Effector memory CD4-positive, alpha-beta T cell (primary cell): ENCODE measurements at regions not wholly inside any gene's neighbourhood (a gene's known extent, or its start where the extent isn't known, plus 50 kb on each side); places are given as distances from the start of the nearest gene placed in this dataset.
"Not testable (repeated sequence)": the region's sequence is repeated elsewhere in the genome, so short reads cannot be mapped to it uniquely, and the experiment has no call there.

ENCODE experiments used
- DNase-seq, 3 donors: peaks; one replicate each; pipeline ENCODE4 v3.0.0-alpha.2; 2020
- H3K27ac ChIP-seq: 2 replicates; pipeline ENCODE4 v1.7.0; 2013; ENCODE audit warnings: mild to moderate bottlenecking, low read length, moderate library complexity; ENCODE audit not compliant: insufficient read depth, poor library complexity, severe bottlenecking
- H3K27me3 ChIP-seq: replicated peaks from 2 replicates; pipeline ENCODE4 v1.7.0; 2013; ENCODE audit warnings: mild to moderate bottlenecking, low read length; ENCODE audit not compliant: insufficient read depth, control insufficient read depth, poor library complexity, severe bottlenecking
- H3K36me3 ChIP-seq: 2 replicates; pipeline ENCODE4 v1.7.0; 2013; ENCODE audit warnings: mild to moderate bottlenecking, low read length, moderate library complexity; ENCODE audit not compliant: control insufficient read depth, insufficient read depth
- H3K4me1 ChIP-seq: 2 replicates; pipeline ENCODE4 v1.7.0; 2013; ENCODE audit warnings: low read length, mild to moderate bottlenecking; ENCODE audit not compliant: control insufficient read depth, insufficient read depth, poor library complexity, severe bottlenecking
- H3K4me3 ChIP-seq: 2 replicates; pipeline ENCODE4 v1.7.0; 2013; ENCODE audit warnings: low read length, low read depth, mild to moderate bottlenecking; ENCODE audit not compliant: insufficient read depth, poor library complexity, severe bottlenecking
- H3K9me3 ChIP-seq: 2 replicates; pipeline ENCODE4 v1.7.0; 2013; ENCODE audit warnings: mild to moderate bottlenecking, low read length, moderate library complexity; ENCODE audit not compliant: control insufficient read depth

GRCh38 chr10:33092596-33092995 lies 134.6 kb upstream of the ITGB1 start:
- Histone ChIP-seq H3K4me1 (no peaks in the 10 kb centered on the region), H3K27ac (no peak overlapping the region), H3K4me3 (no peak overlapping the region), H3K36me3 (no peaks in the 10 kb centered on the region), H3K27me3 (no peaks in the 10 kb centered on the region), H3K9me3 (peaks cover 10% of the 10 kb centered on the region)
- DNase-seq = no peak

DNA sequence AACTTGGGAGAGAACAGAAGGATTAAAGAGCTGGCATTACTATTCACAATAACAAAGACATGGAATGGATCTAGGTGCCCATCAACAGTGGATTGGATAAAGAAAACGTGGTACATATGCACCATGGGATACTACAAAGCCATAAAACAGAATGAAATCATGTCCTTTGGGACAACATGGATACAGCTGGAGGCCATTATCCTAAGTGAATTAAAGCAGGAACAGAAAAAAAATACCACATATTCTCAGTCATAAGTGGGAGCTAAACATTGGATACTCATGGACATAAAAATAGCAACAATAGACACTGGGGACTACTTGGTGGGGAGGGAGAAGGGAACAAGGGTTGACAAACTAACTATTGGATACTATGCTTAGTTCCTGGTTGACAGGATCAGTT lies 133.2 kb upstream of the ITGB1 start:
- H3K27ac ChIP-seq = no peak overlapping the region
- H3K27me3 ChIP-seq = no peaks in the 10 kb centered on the region
- DNase-seq = no peak
- H3K4me3 ChIP-seq = no peak overlapping the region
- H3K4me1 ChIP-seq = peaks cover 1% of the 10 kb centered on the region
- peaks cover 10% of the 10 kb centered on the region for H3K9me3 ChIP-seq
- no peaks in the 10 kb centered on the region for H3K36me3 ChIP-seq

GRCh38 chr10:33088990-33089389 lies 131.0 kb upstream of the ITGB1 start:
- Histone ChIP-seq H3K27me3 (no peaks in the 10 kb centered on the region), H3K27ac (no peak overlapping the region), H3K9me3 (peaks cover 1% of the 10 kb centered on the region), H3K4me3 (no peak overlapping the region), H3K4me1 (peaks cover 10% of the 10 kb centered on the region), H3K36me3 (no peaks in the 10 kb centered on the region)
- no peak for DNase-seq

- DNase-seq = no peak
- peak overlapping the region; percentile 47 for H3K27ac ChIP-seq
These were observed 129.9 kb upstream of the ITGB1 start for GRCh38 chr10:33087922-33088321.

DNA sequence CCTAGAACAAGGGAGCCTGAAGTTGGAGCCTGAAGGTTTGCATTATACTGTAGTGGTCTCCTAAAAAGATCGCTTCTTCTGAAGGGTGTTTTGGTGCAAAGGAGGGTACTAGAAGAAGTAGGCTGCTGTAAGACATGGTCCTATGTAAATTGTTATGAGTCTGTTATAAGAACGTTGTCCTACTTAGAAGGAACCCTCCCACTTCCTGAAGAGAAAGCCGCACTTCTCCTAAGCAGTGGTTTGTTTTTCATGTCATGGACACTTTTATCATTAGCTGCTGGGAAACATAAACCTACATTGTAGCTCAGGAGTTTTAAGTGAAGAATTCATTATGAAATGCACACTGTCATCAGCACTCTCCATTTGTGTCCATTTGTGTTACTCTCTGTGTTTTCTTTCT lies 129.1 kb upstream of the ITGB1 start:
- H3K4me1 ChIP-seq = peaks cover 10% of the 10 kb centered on the region
- no peak for DNase-seq
- no peaks in the 10 kb centered on the region for H3K27me3 ChIP-seq
- peak overlapping the region; percentile 47 for H3K27ac ChIP-seq
- no peaks in the 10 kb centered on the region for H3K36me3 ChIP-seq
- H3K9me3 ChIP-seq = no peaks in the 10 kb centered on the region
- peak overlapping the region; percentile 23 for H3K4me3 ChIP-seq

More at GRCh38 chr10:33087922-33088321, 129.9 kb upstream of the ITGB1 start:
- Histone ChIP-seq H3K4me1 (peaks cover 10% of the 10 kb centered on the region), H3K27me3 (no peaks in the 10 kb centered on the region), H3K9me3 (no peaks in the 10 kb centered on the region), H3K4me3 (no peak overlapping the region), H3K36me3 (no peaks in the 10 kb centered on the region)

DNA sequence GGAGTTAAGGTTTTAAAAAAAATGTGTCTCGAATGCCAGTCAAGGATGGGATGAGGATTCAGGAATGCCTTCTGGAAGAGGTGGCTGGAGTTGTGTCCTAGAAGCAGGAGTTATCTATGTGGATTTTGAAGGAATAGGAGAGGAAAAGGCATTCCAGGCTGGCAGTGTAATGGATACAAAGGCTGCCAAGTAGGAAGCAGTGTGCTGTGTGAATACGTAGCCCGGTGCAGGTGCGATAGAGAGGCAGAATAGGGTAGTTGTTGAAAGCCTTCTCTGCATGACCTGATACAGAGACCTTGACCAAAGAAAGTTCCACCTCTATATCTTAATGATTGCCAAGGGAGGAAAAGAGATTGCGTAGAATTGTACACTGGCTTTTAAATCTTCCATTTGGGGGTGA lies 128.1 kb upstream of the ITGB1 start:
- Histone ChIP-seq H3K4me1 (peaks cover 10% of the 10 kb centered on the region), H3K4me3 (no peak overlapping the region), H3K27me3 (no peaks in the 10 kb centered on the region), H3K9me3 (no peaks in the 10 kb centered on the region), H3K36me3 (no peaks in the 10 kb centered on the region), H3K27ac (no peak overlapping the region)
- no peak for DNase-seq

GRCh38 chr10:33085313-33085833 lies 127.3 kb upstream of the ITGB1 start:
- Histone ChIP-seq H3K4me3 (no peak overlapping the region), H3K36me3 (no peaks in the 10 kb centered on the region), H3K27ac (no peak overlapping the region), H3K4me1 (peaks cover 10% of the 10 kb centered on the region), H3K9me3 (no peaks in the 10 kb centered on the region), H3K27me3 (no peaks in the 10 kb centered on the region)
- DNase-seq = no peak

DNA sequence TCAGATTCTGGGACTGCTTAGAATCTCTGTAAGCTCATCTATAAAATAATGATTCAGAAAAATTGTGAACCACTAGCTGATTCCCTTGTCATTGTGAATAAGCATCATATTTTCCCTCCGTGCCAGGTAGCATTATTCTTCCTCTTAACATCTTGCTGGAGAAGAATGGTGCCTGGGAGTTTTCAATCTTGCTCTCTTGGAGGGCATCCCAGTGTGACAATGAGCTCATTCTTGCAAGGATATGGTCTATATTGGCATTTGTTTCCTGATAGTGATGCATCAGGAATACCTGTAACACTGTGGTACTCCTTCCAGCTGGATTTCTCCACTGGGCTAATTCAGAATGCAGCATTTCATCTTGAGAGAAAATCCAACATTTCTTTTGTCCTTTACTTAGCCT lies 126.4 kb upstream of the ITGB1 start:
- no peaks in the 10 kb centered on the region for H3K27me3 ChIP-seq
- H3K27ac ChIP-seq = no peak overlapping the region
- no peaks in the 10 kb centered on the region for H3K9me3 ChIP-seq
- H3K4me3 ChIP-seq = no peak overlapping the region
- no peaks in the 10 kb centered on the region for H3K36me3 ChIP-seq
- DNase-seq = no peak
- H3K4me1 ChIP-seq = peaks cover 10% of the 10 kb centered on the region

GRCh38 chr10:33082373-33082895 lies 124.4 kb upstream of the ITGB1 start:
- no peaks in the 10 kb centered on the region for H3K27me3 ChIP-seq
- DNase-seq = no peak
- no peak overlapping the region for H3K27ac ChIP-seq
- peaks cover 10% of the 10 kb centered on the region for H3K4me1 ChIP-seq
- H3K36me3 ChIP-seq = no peaks in the 10 kb centered on the region
- H3K4me3 ChIP-seq = no peak overlapping the region
- H3K9me3 ChIP-seq = no peaks in the 10 kb centered on the region

DNA sequence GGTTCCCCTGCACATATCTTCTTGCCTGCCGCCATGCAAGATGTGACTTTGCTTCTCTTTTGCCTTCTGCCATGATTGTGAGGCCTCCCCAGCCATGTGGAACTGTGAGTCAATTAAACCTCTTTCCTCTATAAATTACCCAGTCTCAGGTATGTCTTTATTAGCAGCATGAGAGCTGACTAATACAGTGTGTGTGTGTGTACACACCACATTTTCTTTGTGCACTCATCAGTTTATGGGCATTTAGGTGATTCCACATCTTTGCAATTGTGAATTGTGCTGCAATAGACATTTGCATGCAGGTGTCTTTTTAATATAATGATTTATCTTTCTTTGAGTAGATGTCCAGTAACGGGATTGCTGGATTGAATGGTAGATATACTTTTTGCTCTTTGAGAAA lies 122.4 kb upstream of the ITGB1 start:
- DNase-seq, H3K9me3 ChIP-seq, H3K27me3 ChIP-seq, H3K36me3 ChIP-seq, H3K4me1 ChIP-seq, H3K4me3 ChIP-seq, H3K27ac ChIP-seq: not testable (repeated sequence)
